K562 (cell line): ENCODE measurements at regions not wholly inside any gene's neighbourhood (a gene's known extent, or its start where the extent isn't known, plus 50 kb on each side); places are given as distances from the start of the nearest gene placed in this dataset.

ENCODE experiments used
- TF ChIP-seq, protein P1 (sequence below): sonication (generic); formaldehyde crosslinking; IDR thresholded peaks from 2 replicates; pipeline ENCODE4 v1.8.0; 2022; ENCODE audit warnings: mild to moderate bottlenecking, missing genetic modification reagents
- TF ChIP-seq, protein P2 (sequence below): fragments of 450-650 bp; formaldehyde crosslinking; IDR thresholded peaks from 2 replicates; pipeline ENCODE4 v1.4.0; 2022; ENCODE audit warnings: mild to moderate bottlenecking, moderate library complexity
- TF ChIP-seq, protein P3 (sequence below): sonication (generic); formaldehyde crosslinking; IDR thresholded peaks from 2 replicates; pipeline ENCODE4 v1.8.0; 2023; ENCODE audit warnings: mild to moderate bottlenecking, missing genetic modification reagents

DNA sequence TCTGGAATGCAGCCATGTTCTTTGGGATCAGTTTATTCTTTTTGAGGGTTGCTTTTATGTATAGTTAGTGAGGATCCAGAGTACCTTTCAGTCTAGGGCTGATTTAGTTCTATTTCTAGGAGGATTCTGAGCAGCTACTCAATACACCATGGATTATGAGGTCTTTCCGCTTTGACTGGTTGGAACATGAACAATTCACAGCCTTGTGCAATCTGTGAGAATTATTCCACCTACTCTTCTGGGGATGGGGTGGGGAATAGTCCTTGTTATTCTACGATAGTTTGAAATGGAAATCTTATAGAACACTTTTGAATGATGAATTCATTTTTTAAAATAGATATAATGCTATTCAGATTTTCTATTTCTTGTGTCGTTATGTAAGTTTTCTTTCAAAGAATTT, 212.3 kb upstream of the ARRDC3 start:
- TF ChIP-seq, protein P1, sequence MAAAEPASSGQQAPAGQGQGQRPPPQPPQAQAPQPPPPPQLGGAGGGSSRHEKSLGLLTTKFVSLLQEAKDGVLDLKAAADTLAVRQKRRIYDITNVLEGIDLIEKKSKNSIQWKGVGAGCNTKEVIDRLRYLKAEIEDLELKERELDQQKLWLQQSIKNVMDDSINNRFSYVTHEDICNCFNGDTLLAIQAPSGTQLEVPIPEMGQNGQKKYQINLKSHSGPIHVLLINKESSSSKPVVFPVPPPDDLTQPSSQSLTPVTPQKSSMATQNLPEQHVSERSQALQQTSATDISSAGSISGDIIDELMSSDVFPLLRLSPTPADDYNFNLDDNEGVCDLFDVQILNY (CRISPR knock-in tag): no peak
- TF ChIP-seq, protein P2, sequence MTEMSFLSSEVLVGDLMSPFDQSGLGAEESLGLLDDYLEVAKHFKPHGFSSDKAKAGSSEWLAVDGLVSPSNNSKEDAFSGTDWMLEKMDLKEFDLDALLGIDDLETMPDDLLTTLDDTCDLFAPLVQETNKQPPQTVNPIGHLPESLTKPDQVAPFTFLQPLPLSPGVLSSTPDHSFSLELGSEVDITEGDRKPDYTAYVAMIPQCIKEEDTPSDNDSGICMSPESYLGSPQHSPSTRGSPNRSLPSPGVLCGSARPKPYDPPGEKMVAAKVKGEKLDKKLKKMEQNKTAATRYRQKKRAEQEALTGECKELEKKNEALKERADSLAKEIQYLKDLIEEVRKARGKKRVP: no peak
- TF ChIP-seq, protein P3, sequence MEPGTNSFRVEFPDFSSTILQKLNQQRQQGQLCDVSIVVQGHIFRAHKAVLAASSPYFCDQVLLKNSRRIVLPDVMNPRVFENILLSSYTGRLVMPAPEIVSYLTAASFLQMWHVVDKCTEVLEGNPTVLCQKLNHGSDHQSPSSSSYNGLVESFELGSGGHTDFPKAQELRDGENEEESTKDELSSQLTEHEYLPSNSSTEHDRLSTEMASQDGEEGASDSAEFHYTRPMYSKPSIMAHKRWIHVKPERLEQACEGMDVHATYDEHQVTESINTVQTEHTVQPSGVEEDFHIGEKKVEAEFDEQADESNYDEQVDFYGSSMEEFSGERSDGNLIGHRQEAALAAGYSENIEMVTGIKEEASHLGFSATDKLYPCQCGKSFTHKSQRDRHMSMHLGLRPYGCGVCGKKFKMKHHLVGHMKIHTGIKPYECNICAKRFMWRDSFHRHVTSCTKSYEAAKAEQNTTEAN (CRISPR knock-in tag): no peak
